OCI-LY7 (cell line): ENCODE measurements at regions not wholly inside any gene's neighbourhood (a gene's known extent, or its start where the extent isn't known, plus 50 kb on each side); places are given as distances from the start of the nearest gene placed in this dataset.

Experiments
- BruUV-seq: library from RNA; stranded (reverse); fragments of 400-500 nt; replicated peaks from 2 replicates; lab custom pipeline; 2021; lab: Mats Ljungman, UMichigan
- CTCF ChIA-PET: fragments of 300-600 bp; sonication (Branson Sonifier 250); formaldehyde crosslinking; loops from one replicate; lab custom pipeline; 2022; ENCODE audit warnings: antibody characterized with exemption; ENCODE audit not compliant: unreplicated experiment; lab: Charles Lee
- POLR2A ChIA-PET: fragments of 300-600 bp; sonication (Branson Sonifier 250); formaldehyde crosslinking; loops from one replicate; lab custom pipeline; 2022; ENCODE audit warnings: antibody characterized with exemption; lab: Charles Lee
- DNase-seq: peaks from one replicate; pipeline ENCODE4 v3.0.0-alpha.2; 2015; ENCODE audit warnings: low spot score
- H2AFZ ChIP-seq: fragments of 200-600 bp; sonication (generic), shearing (Covaris generic); 2 replicates; pipeline ENCODE4 v1.6.1; 2014; ENCODE audit warnings: mild to moderate bottlenecking, antibody characterized with exemption, low read length, moderate library complexity
- H3K27ac ChIP-seq: fragments of 200-600 bp; sonication (generic); 2 replicates; pipeline ENCODE4 v1.5.1; 2014; ENCODE audit warnings: mixed run types, low read depth, mild to moderate bottlenecking, moderate library complexity, low read length, inconsistent platforms; ENCODE audit not compliant: poor library complexity, severe bottlenecking
- H3K36me3 ChIP-seq: fragments of 200-600 bp; sonication (generic); 2 replicates; pipeline ENCODE4 v1.6.1; 2014; ENCODE audit warnings: mild to moderate bottlenecking, antibody characterized with exemption, low read length, moderate library complexity, mixed read lengths; ENCODE audit not compliant: insufficient read depth
- H3K4me1 ChIP-seq: fragments of 200-600 bp; sonication (generic); 2 replicates; pipeline ENCODE4 v1.5.1; 2014; ENCODE audit warnings: mild to moderate bottlenecking, low read length; ENCODE audit not compliant: insufficient read depth, poor library complexity, severe bottlenecking
- H3K4me2 ChIP-seq: fragments of 200-600 bp; sonication (generic); 2 replicates; pipeline ENCODE4 v1.6.1; 2014; ENCODE audit warnings: mild to moderate bottlenecking, low read length
- H3K4me3 ChIP-seq: fragments of 200-600 bp; sonication (generic); 2 replicates; pipeline ENCODE4 v1.5.1; 2014; ENCODE audit warnings: mild to moderate bottlenecking, low read depth, low read length; ENCODE audit not compliant: poor library complexity, severe bottlenecking
- H3K79me2 ChIP-seq: fragments of 200-600 bp; sonication (generic); 2 replicates; pipeline ENCODE4 v1.6.1; 2016; ENCODE audit warnings: low read depth, mild to moderate bottlenecking, low read length, moderate library complexity, mixed read lengths; ENCODE audit not compliant: insufficient read depth
- H3K9me2 ChIP-seq: fragments of 200-600 bp; sonication (generic); 2 replicates; pipeline ENCODE4 v1.6.1; 2016; ENCODE audit warnings: mild to moderate bottlenecking, low read length, mixed read lengths; ENCODE audit not compliant: insufficient read depth
- H3K9me3 ChIP-seq: fragments of 200-600 bp; sonication (generic); 2 replicates; pipeline ENCODE4 v1.6.1; 2014; ENCODE audit warnings: mild to moderate bottlenecking, mixed run types, low read length, mixed read lengths
- H4K20me1 ChIP-seq: fragments of 200-600 bp; sonication (generic); 2 replicates; pipeline ENCODE4 v1.6.1; 2014; ENCODE audit warnings: mild to moderate bottlenecking, antibody characterized with exemption, low read length, moderate library complexity, mixed read lengths; ENCODE audit not compliant: insufficient read depth
- CTCF ChIP-seq: fragments of 200-600 bp; sonication (generic); conservative IDR thresholded peaks from 2 replicates; pipeline ENCODE4 v1.5.1; 2014; ENCODE audit warnings: mild to moderate bottlenecking, antibody characterized with exemption, low read length, moderate library complexity, mixed read lengths
- EZH2phosphoT487 ChIP-seq: fragments of 200-600 bp; sonication (generic); IDR thresholded peaks from 2 replicates; pipeline ENCODE4 v1.6.1; 2018; ENCODE audit warnings: low read depth, borderline replicate concordance, mild to moderate bottlenecking, mixed run types, antibody characterized with exemption, low read length, moderate library complexity, mixed read lengths
- intact Hi-C: fragments of 100-400 bp; cut with micrococcal nuclease; formaldehyde crosslinking; loops from one replicate; pipeline ENCODE4 v1.10.0; 2022; ENCODE audit not compliant: unreplicated experiment

GRCh38 chr3:34869696-34870095, 769.6 kb upstream of the ARPP21 start:
- CTCF ChIA-PET = no interaction called here
- Histone ChIP-seq H3K9me2 (no peaks in the 10 kb centered on the region), H3K9me3 (no peaks in the 10 kb centered on the region), H3K27ac (no peak overlapping the region), H3K4me2 (no peak overlapping the region), H3K4me1 (peaks cover 7% of the 10 kb centered on the region), H2AFZ (no peak overlapping the region), H4K20me1 (no peaks in the 10 kb centered on the region), H3K4me3 (no peak overlapping the region), H3K36me3 (no peaks in the 10 kb centered on the region), H3K79me2 (no peaks in the 10 kb centered on the region)
- TF ChIP-seq EZH2phosphoT487 (no peak), CTCF (no peak)
- intact Hi-C loops = loop anchor here (10.0 kb wide), 1 partner anchor 795 kb away; no protein-coding TSS in a partner anchor
- POLR2A ChIA-PET = no interaction called here
- no TSS peak for BruUV-seq
- DNase-seq = no peak

GRCh38 chr3:34872406-34872805, 766.9 kb upstream of the ARPP21 start:
- no peaks in the 10 kb centered on the region for H3K36me3 ChIP-seq
- DNase-seq = no peak
- no peaks in the 10 kb centered on the region for H3K9me2 ChIP-seq
- H3K9me3 ChIP-seq = 0 out of 2 replicates have a peak, but pooled peaks cover 4% of the 10 kb centered on the region
- H3K4me3 ChIP-seq = no peak overlapping the region
- no peak overlapping the region for H3K4me2 ChIP-seq
- peaks cover 13% of the 10 kb centered on the region for H3K4me1 ChIP-seq
- peak overlapping the region; percentile 15; the same call in 1 of the 2 replicates for H2AFZ ChIP-seq
- no peaks in the 10 kb centered on the region for H4K20me1 ChIP-seq
- no peaks in the 10 kb centered on the region for H3K79me2 ChIP-seq
- no peak overlapping the region for H3K27ac ChIP-seq
- POLR2A ChIA-PET = interaction anchor here (1.3 kb wide), 1 partner anchor 9 kb away, joined by 5 read pairs; no protein-coding TSS in a partner anchor
- CTCF ChIA-PET = no interaction called here
- BruUV-seq = no TSS peak
- TF ChIP-seq CTCF (no peak), EZH2phosphoT487 (no peak)
- intact Hi-C loops = loop anchor here (10.0 kb wide), 1 partner anchor 792 kb away; no protein-coding TSS in a partner anchor

GRCh38 chr3:34876997-34877396, 762.3 kb upstream of the ARPP21 start:
- CTCF ChIA-PET = no interaction called here
- Histone ChIP-seq H2AFZ (no peak overlapping the region), H3K4me1 (peaks cover 21% of the 10 kb centered on the region), H4K20me1 (no peaks in the 10 kb centered on the region), H3K27ac (no peak overlapping the region), H3K79me2 (no peaks in the 10 kb centered on the region), H3K9me3 (0 out of 2 replicates have a peak, but pooled peaks cover 6% of the 10 kb centered on the region), H3K4me2 (no peak overlapping the region), H3K36me3 (no peaks in the 10 kb centered on the region), H3K9me2 (no peaks in the 10 kb centered on the region), H3K4me3 (no peak overlapping the region)
- BruUV-seq = no TSS peak
- intact Hi-C loops = loop anchor here (10.0 kb wide), 1 partner anchor 788 kb away; no protein-coding TSS in a partner anchor
- TF ChIP-seq CTCF (no peak), EZH2phosphoT487 (no peak)
- no peak for DNase-seq
- POLR2A ChIA-PET = interaction anchor here (0.7 kb wide), 1 partner anchor 13 kb away, joined by 3 read pairs; no protein-coding TSS in a partner anchor
